ENCODE measurements at regions not wholly inside any gene's neighbourhood (a gene's known extent, or its start where the extent isn't known, plus 50 kb on each side); places are given as distances from the start of the nearest gene placed in this dataset.

GRCh38 chr18:46204143-46204542, 100.0 kb downstream of the HAUS1 start:
- Histone ChIP-seq H3K27me3 (ENCODE audit: insufficient read depth, low read length) (no peaks in the 10 kb centered on the region), H3K36me3 (ENCODE audit: insufficient read depth, low read length) (no peaks in the 10 kb centered on the region), H3K79me2 (ENCODE audit: insufficient read depth, low read length) (peaks cover 86% of the 10 kb centered on the region), H3K27ac (ENCODE audit: low read depth, low read length) (no peak overlapping the region), H4K20me1 (ENCODE audit: insufficient read depth, low read length) (peaks cover 31% of the 10 kb centered on the region), H3K4me1 (ENCODE audit: insufficient read depth, low read length) (peaks cover 5% of the 10 kb centered on the region), H3K9me3 (ENCODE audit: low read depth, low read length) (no peaks in the 10 kb centered on the region), H3K4me3 (ENCODE audit: insufficient read depth, low read length) (no peak overlapping the region), H3K4me2 (ENCODE audit: insufficient read depth, low read length) (no peak overlapping the region), H2AFZ (ENCODE audit: low read length) (no peak overlapping the region)
- TF ChIP-seq CTCF (IDR thresholded peaks at IDR 0.05; ENCODE audit: extremely low read depth, low read depth, low read length) = no peak
- DNase-seq (ENCODE audit: insufficient read length, low spot score, missing footprints) = no peak

- Histone ChIP-seq H3K79me2 (ENCODE audit: insufficient read depth, low read length) (peaks cover 83% of the 10 kb centered on the region), H3K36me3 (ENCODE audit: insufficient read depth, low read length) (no peaks in the 10 kb centered on the region)
These were observed 103.8 kb downstream of the HAUS1 start for GRCh38 chr18:46207985-46208384.

GRCh38 chr18:46209161-46209560, 105.0 kb downstream of the HAUS1 start:
- H2AFZ ChIP-seq (ENCODE audit: low read length) = no peak overlapping the region
- H3K4me2 ChIP-seq (ENCODE audit: insufficient read depth, low read length) = no peak overlapping the region
- no peak overlapping the region for H3K4me3 ChIP-seq (ENCODE audit: insufficient read depth, low read length)
- no peaks in the 10 kb centered on the region for H3K9me3 ChIP-seq (ENCODE audit: low read depth, low read length)
- no peaks in the 10 kb centered on the region for H3K27me3 ChIP-seq (ENCODE audit: insufficient read depth, low read length)
- H3K27ac ChIP-seq (ENCODE audit: low read depth, low read length) = no peak overlapping the region
- no peaks in the 10 kb centered on the region for H3K36me3 ChIP-seq (ENCODE audit: insufficient read depth, low read length)
- peaks cover 82% of the 10 kb centered on the region for H3K79me2 ChIP-seq (ENCODE audit: insufficient read depth, low read length)
- peaks cover 5% of the 10 kb centered on the region for H3K4me1 ChIP-seq (ENCODE audit: insufficient read depth, low read length)
- peaks cover 32% of the 10 kb centered on the region for H4K20me1 ChIP-seq (ENCODE audit: insufficient read depth, low read length)
- TF ChIP-seq CTCF (IDR thresholded peaks at IDR 0.05; ENCODE audit: extremely low read depth, low read depth, low read length) = no peak
- peak; percentile 38 for DNase-seq (ENCODE audit: insufficient read length, low spot score, missing footprints)

More at GRCh38 chr18:46207985-46208384, 103.8 kb downstream of the HAUS1 start:
- peaks cover 30% of the 10 kb centered on the region for H4K20me1 ChIP-seq (ENCODE audit: insufficient read depth, low read length)
- DNase-seq (ENCODE audit: insufficient read length, low spot score, missing footprints) = no peak
- no peaks in the 10 kb centered on the region for H3K27me3 ChIP-seq (ENCODE audit: insufficient read depth, low read length)
- no peak overlapping the region for H3K4me3 ChIP-seq (ENCODE audit: insufficient read depth, low read length)
- H3K4me1 ChIP-seq (ENCODE audit: insufficient read depth, low read length) = peaks cover 5% of the 10 kb centered on the region
- TF ChIP-seq CTCF (IDR thresholded peaks at IDR 0.05; ENCODE audit: extremely low read depth, low read depth, low read length) = no peak
- H2AFZ ChIP-seq (ENCODE audit: low read length) = no peak overlapping the region
- H3K9me3 ChIP-seq (ENCODE audit: low read depth, low read length) = no peaks in the 10 kb centered on the region
- H3K4me2 ChIP-seq (ENCODE audit: insufficient read depth, low read length) = no peak overlapping the region
- H3K27ac ChIP-seq (ENCODE audit: low read depth, low read length) = no peak overlapping the region

GRCh38 chr18:46211816-46212215, 107.6 kb downstream of the HAUS1 start:
- Histone ChIP-seq H3K4me1 (ENCODE audit: insufficient read depth, low read length) (peaks cover 5% of the 10 kb centered on the region), H2AFZ (ENCODE audit: low read length) (no peak overlapping the region), H3K27ac (ENCODE audit: low read depth, low read length) (no peak overlapping the region), H3K36me3 (ENCODE audit: insufficient read depth, low read length) (peaks cover 8% of the 10 kb centered on the region), H3K79me2 (ENCODE audit: insufficient read depth, low read length) (peaks cover 83% of the 10 kb centered on the region), H4K20me1 (ENCODE audit: insufficient read depth, low read length) (peaks cover 29% of the 10 kb centered on the region), H3K9me3 (ENCODE audit: low read depth, low read length) (no peaks in the 10 kb centered on the region), H3K4me2 (ENCODE audit: insufficient read depth, low read length) (peak overlapping the region; percentile 44), H3K27me3 (ENCODE audit: insufficient read depth, low read length) (no peaks in the 10 kb centered on the region), H3K4me3 (ENCODE audit: insufficient read depth, low read length) (no peak overlapping the region)
- DNase-seq (ENCODE audit: insufficient read length, low spot score, missing footprints) = peak; percentile 80
- TF ChIP-seq CTCF (IDR thresholded peaks at IDR 0.05; ENCODE audit: extremely low read depth, low read depth, low read length) = no peak

Data from osteoblast (primary cell).